ENCODE measurements at regions not wholly inside any gene's neighbourhood (a gene's known extent, or its start where the extent isn't known, plus 50 kb on each side); places are given as distances from the start of the nearest gene placed in this dataset.

DNA sequence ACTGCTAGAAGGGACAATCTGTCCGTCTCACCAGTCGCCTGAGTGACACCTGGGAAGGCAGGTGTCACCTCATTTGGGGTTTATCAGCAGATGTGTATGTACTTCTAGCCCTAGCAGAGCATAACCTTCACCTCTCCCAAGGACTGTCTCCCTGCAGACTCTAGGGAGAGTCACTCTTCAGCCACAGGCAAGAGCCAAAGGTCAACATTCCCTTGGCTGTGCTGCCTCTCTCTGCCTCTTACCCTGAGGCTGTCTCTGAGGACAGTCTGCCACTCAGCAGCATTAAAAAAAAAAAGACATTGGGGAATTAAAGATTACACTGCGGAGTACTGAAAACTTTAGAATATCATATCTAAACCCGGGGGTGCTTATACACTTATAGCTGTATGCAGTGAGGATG is 377.7 kb upstream of the FZD8 start:
- DNase-seq (ENCODE audit: low read depth in 2 of 2): no peak
- Histone ChIP-seq H3K4me1 (ENCODE audit: control insufficient read depth, extremely low read depth, insufficient read depth, low read length) (no peaks in the 10 kb centered on the region), H4K20me1 (ENCODE audit: control insufficient read depth, extremely low read depth, insufficient read depth, low read length) (no peaks in the 10 kb centered on the region), H3K4me3 (replicated peaks in 1 of 4; ENCODE audit: control extremely low read depth in 1 of 4, insufficient read depth in 1 of 4, low read depth in 3 of 4, low read length in 4 of 4) (no peak overlapping the region), H3K27me3 (ENCODE audit: control insufficient read depth, insufficient read depth, low read length) (no peaks in the 10 kb centered on the region), H3K9me3 (ENCODE audit: control insufficient read depth, insufficient read depth, low read depth, low read length) (no peaks in the 10 kb centered on the region), H3K9ac (ENCODE audit: insufficient read depth, low read length) (no peak overlapping the region), H3K79me2 (ENCODE audit: control insufficient read depth, insufficient read depth, low read length) (no peaks in the 10 kb centered on the region), H3K27ac (ENCODE audit: insufficient read depth, low read length) (no peak overlapping the region), H2AFZ (ENCODE audit: low read length) (no peak overlapping the region), H3K4me2 (ENCODE audit: extremely low read depth, insufficient read depth, low read length) (no peak overlapping the region), H3K36me3 (ENCODE audit: control insufficient read depth, insufficient read depth, low read length) (no peaks in the 10 kb centered on the region)
- no peak for TF ChIP-seq EZH2 (IDR thresholded peaks at IDR 0.05; ENCODE audit: low read length, missing control alignments)
- TF ChIP-seq, protein P1, sequence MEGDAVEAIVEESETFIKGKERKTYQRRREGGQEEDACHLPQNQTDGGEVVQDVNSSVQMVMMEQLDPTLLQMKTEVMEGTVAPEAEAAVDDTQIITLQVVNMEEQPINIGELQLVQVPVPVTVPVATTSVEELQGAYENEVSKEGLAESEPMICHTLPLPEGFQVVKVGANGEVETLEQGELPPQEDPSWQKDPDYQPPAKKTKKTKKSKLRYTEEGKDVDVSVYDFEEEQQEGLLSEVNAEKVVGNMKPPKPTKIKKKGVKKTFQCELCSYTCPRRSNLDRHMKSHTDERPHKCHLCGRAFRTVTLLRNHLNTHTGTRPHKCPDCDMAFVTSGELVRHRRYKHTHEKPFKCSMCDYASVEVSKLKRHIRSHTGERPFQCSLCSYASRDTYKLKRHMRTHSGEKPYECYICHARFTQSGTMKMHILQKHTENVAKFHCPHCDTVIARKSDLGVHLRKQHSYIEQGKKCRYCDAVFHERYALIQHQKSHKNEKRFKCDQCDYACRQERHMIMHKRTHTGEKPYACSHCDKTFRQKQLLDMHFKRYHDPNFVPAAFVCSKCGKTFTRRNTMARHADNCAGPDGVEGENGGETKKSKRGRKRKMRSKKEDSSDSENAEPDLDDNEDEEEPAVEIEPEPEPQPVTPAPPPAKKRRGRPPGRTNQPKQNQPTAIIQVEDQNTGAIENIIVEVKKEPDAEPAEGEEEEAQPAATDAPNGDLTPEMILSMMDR (conservative IDR thresholded peaks at IDR 0.05 in 1 of 2, IDR thresholded peaks at IDR 0.05 in 1 of 2; ENCODE audit: low read depth in 1 of 2, low read length in 2 of 2): no peak

DNA sequence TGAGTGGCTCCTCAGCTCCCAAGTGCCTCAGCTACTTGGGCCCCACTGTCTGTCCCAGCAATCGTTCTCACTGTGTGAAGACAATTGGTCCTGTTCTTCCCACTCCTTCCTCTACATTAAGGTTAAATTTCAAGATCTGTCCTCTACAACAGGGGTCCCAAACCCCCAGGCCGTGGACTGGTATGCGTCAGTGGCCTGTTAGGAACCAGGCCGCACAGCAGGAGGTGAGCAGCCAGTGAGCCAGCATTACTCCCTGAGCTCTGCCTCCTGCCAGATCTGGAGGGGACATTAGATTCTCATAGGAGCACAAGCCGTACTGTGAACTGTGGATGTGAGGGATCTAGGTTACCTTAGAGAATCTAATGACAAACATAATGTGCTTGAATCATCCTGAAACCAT is 376.9 kb upstream of the FZD8 start:
- TF ChIP-seq EZH2 (IDR thresholded peaks at IDR 0.05; ENCODE audit: low read length, missing control alignments): no peak
- H4K20me1 ChIP-seq (ENCODE audit: control insufficient read depth, extremely low read depth, insufficient read depth, low read length): no peaks in the 10 kb centered on the region
- H3K27ac ChIP-seq (ENCODE audit: insufficient read depth, low read length): no peak overlapping the region
- H3K9me3 ChIP-seq (ENCODE audit: control insufficient read depth, insufficient read depth, low read depth, low read length): no peaks in the 10 kb centered on the region
- H2AFZ ChIP-seq (ENCODE audit: low read length): no peak overlapping the region
- no peaks in the 10 kb centered on the region for H3K4me1 ChIP-seq (ENCODE audit: control insufficient read depth, extremely low read depth, insufficient read depth, low read length)
- H3K27me3 ChIP-seq (ENCODE audit: control insufficient read depth, insufficient read depth, low read length): no peaks in the 10 kb centered on the region
- no peak overlapping the region for H3K9ac ChIP-seq (ENCODE audit: insufficient read depth, low read length)
- no peaks in the 10 kb centered on the region for H3K79me2 ChIP-seq (ENCODE audit: control insufficient read depth, insufficient read depth, low read length)
- no peak for DNase-seq (ENCODE audit: low read depth in 2 of 2)
- no peak overlapping the region for H3K4me3 ChIP-seq (replicated peaks in 1 of 4; ENCODE audit: control extremely low read depth in 1 of 4, insufficient read depth in 1 of 4, low read depth in 3 of 4, low read length in 4 of 4)
- H3K36me3 ChIP-seq (ENCODE audit: control insufficient read depth, insufficient read depth, low read length): no peaks in the 10 kb centered on the region
- H3K4me2 ChIP-seq (ENCODE audit: extremely low read depth, insufficient read depth, low read length): no peak overlapping the region

DNA sequence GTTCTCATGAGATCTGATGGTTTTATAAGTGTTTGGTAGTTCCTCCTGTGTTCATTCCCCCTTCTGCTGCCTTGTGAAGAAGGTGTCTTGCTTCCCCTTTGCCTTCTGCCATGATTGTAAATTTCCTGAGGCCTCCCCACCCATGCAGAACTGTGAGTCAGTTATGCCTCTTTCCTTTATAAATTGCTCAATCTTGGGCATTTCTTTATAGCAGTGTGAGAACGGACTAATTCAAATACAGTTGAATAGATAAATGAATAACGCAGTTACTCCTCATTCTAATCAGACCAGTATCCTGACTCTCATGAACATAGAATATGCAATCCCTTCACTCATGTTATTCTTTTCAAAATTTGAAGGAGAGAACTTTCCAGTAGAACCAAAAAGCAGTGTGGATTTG is 375.0 kb upstream of the FZD8 start:
- H2AFZ ChIP-seq (ENCODE audit: low read length): no peak overlapping the region
- no peak overlapping the region for H3K27ac ChIP-seq (ENCODE audit: insufficient read depth, low read length)
- H3K4me1 ChIP-seq (ENCODE audit: control insufficient read depth, extremely low read depth, insufficient read depth, low read length): no peaks in the 10 kb centered on the region
- H3K9ac ChIP-seq (ENCODE audit: insufficient read depth, low read length): no peak overlapping the region
- H3K9me3 ChIP-seq (ENCODE audit: control insufficient read depth, insufficient read depth, low read depth, low read length): no peaks in the 10 kb centered on the region
- H3K4me2 ChIP-seq (ENCODE audit: extremely low read depth, insufficient read depth, low read length): no peak overlapping the region
- H4K20me1 ChIP-seq (ENCODE audit: control insufficient read depth, extremely low read depth, insufficient read depth, low read length): no peaks in the 10 kb centered on the region
- no peaks in the 10 kb centered on the region for H3K79me2 ChIP-seq (ENCODE audit: control insufficient read depth, insufficient read depth, low read length)
- no peak for DNase-seq (ENCODE audit: low read depth in 2 of 2)
- TF ChIP-seq, protein P1 (conservative IDR thresholded peaks at IDR 0.05 in 1 of 2, IDR thresholded peaks at IDR 0.05 in 1 of 2; ENCODE audit: low read depth in 1 of 2, low read length in 2 of 2): no peak
- no peak for TF ChIP-seq EZH2 (IDR thresholded peaks at IDR 0.05; ENCODE audit: low read length, missing control alignments)
- H3K4me3 ChIP-seq (replicated peaks in 1 of 4; ENCODE audit: control extremely low read depth in 1 of 4, insufficient read depth in 1 of 4, low read depth in 3 of 4, low read length in 4 of 4): no peak overlapping the region
- no peaks in the 10 kb centered on the region for H3K27me3 ChIP-seq (ENCODE audit: control insufficient read depth, insufficient read depth, low read length)
- no peaks in the 10 kb centered on the region for H3K36me3 ChIP-seq (ENCODE audit: control insufficient read depth, insufficient read depth, low read length)

Data from fibroblast of lung (primary cell).